HUDEP-2 (cell line): ENCODE measurements at regions not wholly inside any gene's neighbourhood (a gene's known extent, or its start where the extent isn't known, plus 50 kb on each side); places are given as distances from the start of the nearest gene placed in this dataset.
"Not testable (repeated sequence)": the region's sequence is repeated elsewhere in the genome, so short reads cannot be mapped to it uniquely, and the experiment has no call there.

ENCODE experiments used
- DNase-seq, 76 experiments: peaks; one replicate each; lab custom pipeline; 2025; ENCODE audit not compliant: unreplicated experiment in 76 of 76; lab: John Stamatoyannopoulos, UW

- DNase-seq = no peak
Observed at GRCh38 chr11:114801773-114802172, 123.4 kb downstream of the NXPE2 start.

GRCh38 chr11:114802878-114803277 is 124.6 kb downstream of the NXPE2 start:
- no peak for DNase-seq

GRCh38 chr11:114805431-114805830 is 127.1 kb downstream of the NXPE2 start:
- DNase-seq = not testable (repeated sequence)

GRCh38 chr11:114811971-114812370 is 133.6 kb downstream of the NXPE2 start:
- no peak for DNase-seq

GRCh38 chr11:114812733-114813132 is 134.4 kb downstream of the NXPE2 start:
- no peak for DNase-seq

GRCh38 chr11:114813189-114813718 is 134.9 kb downstream of the NXPE2 start:
- no peak for DNase-seq

- no peak for DNase-seq
Observed at GRCh38 chr11:114815176-114815575, 136.8 kb downstream of the NXPE2 start.

GRCh38 chr11:114815761-114816160 is 137.4 kb downstream of the NXPE2 start:
- DNase-seq = no peak

- DNase-seq = no peak
Observed at GRCh38 chr11:114816791-114817190, 138.5 kb downstream of the NXPE2 start.

- DNase-seq = no peak
Observed at GRCh38 chr11:114818382-114818781, 140.1 kb downstream of the NXPE2 start.

- no peak for DNase-seq
Observed at GRCh38 chr11:114819028-114819427, 140.7 kb downstream of the NXPE2 start.

GRCh38 chr11:114820621-114821020 is 142.3 kb downstream of the NXPE2 start:
- no peak for DNase-seq

GRCh38 chr11:114821621-114822412 is 143.5 kb downstream of the NXPE2 start:
- no peak for DNase-seq

GRCh38 chr11:114826910-114827442 is 148.6 kb downstream of the NXPE2 start:
- DNase-seq = no peak

- no peak for DNase-seq
Observed at GRCh38 chr11:114827736-114828135, 149.4 kb downstream of the NXPE2 start.

GRCh38 chr11:114832532-114833125 is 154.3 kb downstream of the NXPE2 start:
- no peak for DNase-seq

- no peak for DNase-seq
Observed at GRCh38 chr11:114836161-114836560, 157.8 kb downstream of the NXPE2 start.

- DNase-seq = no peak
Observed at GRCh38 chr11:114844896-114845295, 166.6 kb downstream of the NXPE2 start.

- DNase-seq = no peak
Observed at GRCh38 chr11:114845766-114846415, 167.6 kb downstream of the NXPE2 start.

- DNase-seq = no peak
Observed at GRCh38 chr11:114846416-114846791, 168.1 kb downstream of the NXPE2 start.

- DNase-seq = no peak
Observed at GRCh38 chr11:114847306-114847975, 169.1 kb downstream of the NXPE2 start.
